ENCODE measurements at regions not wholly inside any gene's neighbourhood (a gene's known extent, or its start where the extent isn't known, plus 50 kb on each side); places are given as distances from the start of the nearest gene placed in this dataset.

- H3K4me1 Mint-ChIP-seq, result peaks cover 2% of the 10 kb centered on the region
- POLR2A ChIA-PET, result no interaction called here
- H3K27me3 Mint-ChIP-seq, result peaks cover 3% of the 10 kb centered on the region
- CTCF ChIA-PET, result interaction anchor here (1.1 kb wide), 1 partner anchor 9 kb away, joined by 3 read pairs; no protein-coding TSS in a partner anchor
- H3K9me3 Mint-ChIP-seq, result no peaks in the 10 kb centered on the region
- H3K36me3 Mint-ChIP-seq (ENCODE audit: low read depth), result no peaks in the 10 kb centered on the region
- H3K4me3 Mint-ChIP-seq, result no peak overlapping the region
- no peak for DNase-seq
- H3K27ac Mint-ChIP-seq, result no peak overlapping the region
These were observed 170.9 kb downstream of the ZBTB18 start for GRCh38 chr1:244221991-244222390.

DNA sequence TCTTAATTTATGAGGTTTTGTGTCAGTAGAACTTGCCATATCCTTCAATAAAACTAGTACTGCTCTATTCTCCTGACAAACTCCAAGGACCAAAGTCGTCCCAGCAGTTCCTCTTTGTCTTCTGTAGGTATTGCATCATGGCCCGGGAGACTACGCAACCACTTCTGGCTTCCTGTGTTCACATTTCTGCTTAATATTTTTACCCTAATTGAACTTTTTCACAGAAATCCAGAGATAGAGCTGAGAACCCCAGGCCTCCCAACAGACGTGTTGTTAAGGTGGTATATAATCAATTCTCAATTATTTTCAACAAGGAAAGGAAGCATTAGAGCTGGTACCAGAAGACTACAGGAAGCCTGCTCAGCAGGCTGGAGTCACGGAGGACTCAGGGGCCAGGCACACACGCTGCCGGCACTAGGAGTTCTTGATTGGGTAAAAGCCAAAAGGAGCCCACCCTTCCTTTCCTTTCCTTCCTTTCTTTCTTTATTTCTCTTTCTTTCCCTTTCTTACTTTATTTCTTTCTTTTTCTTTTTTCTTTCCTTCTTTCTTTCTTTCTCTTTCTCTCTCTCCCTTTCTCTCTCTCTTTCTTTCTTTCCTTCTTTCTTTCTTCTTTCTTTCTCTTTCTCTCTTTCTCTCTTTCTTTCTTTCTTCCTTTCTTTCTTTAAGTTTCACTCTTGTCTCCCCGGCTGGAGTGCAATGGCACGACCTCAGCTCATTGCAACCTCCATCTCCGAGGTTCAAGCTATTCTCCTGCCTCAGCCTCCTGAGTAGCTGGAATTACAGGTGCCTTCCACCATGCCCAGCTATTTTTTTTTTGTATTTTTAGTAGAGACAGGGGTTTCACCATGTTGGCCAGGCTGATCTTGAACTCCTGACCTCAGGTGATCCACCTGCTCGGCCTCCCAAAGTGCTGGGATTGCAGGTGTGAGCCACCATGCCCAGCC is 173.7 kb downstream of the ZBTB18 start:
- ChIA-PET POLR2A (no interaction called here), CTCF (interaction anchor here (1.0 kb wide), 1 partner anchor 14 kb away, joined by 3 read pairs; no protein-coding TSS in a partner anchor)
- H3K36me3 Mint-ChIP-seq (ENCODE audit: low read depth), result no peaks in the 10 kb centered on the region
- H3K27ac Mint-ChIP-seq, result no peak overlapping the region
- peaks cover 2% of the 10 kb centered on the region for H3K4me1 Mint-ChIP-seq
- H3K9me3 Mint-ChIP-seq, result no peaks in the 10 kb centered on the region
- no peak overlapping the region for H3K4me3 Mint-ChIP-seq
- peaks cover 3% of the 10 kb centered on the region for H3K27me3 Mint-ChIP-seq
- DNase-seq, result no peak

DNA sequence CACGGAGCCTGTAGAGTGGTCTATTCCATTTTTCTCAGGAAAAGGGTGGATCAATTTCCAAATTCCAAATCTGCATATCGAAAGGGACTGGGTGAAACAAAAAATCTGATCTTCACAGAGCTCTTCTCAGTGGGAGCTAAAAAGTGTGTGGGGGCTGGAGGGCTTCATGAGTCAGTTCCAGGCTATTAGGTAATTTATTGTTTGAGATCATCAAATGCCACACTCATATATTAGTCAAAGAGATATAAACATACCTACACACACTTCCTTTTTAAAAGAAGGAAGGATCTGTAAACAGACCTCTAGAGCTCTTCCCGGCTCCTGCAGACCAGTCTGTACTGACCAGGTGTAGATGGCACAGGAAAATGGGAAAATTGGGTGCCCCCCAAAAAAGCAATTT is 175.4 kb downstream of the ZBTB18 start:
- peaks cover 3% of the 10 kb centered on the region for H3K27me3 Mint-ChIP-seq
- CTCF ChIA-PET, result interaction anchor here (0.7 to 1.0 kb wide), 2 partner anchors 14 to 19 kb away, joined by 3 read pairs; no protein-coding TSS in a partner anchor
- no peak overlapping the region for H3K4me3 Mint-ChIP-seq
- H3K36me3 Mint-ChIP-seq (ENCODE audit: low read depth), result no peaks in the 10 kb centered on the region
- H3K9me3 Mint-ChIP-seq, result no peaks in the 10 kb centered on the region
- peaks cover 2% of the 10 kb centered on the region for H3K4me1 Mint-ChIP-seq
- H3K27ac Mint-ChIP-seq, result no peak overlapping the region
- DNase-seq, result no peak
- POLR2A ChIA-PET, result no interaction called here

- no peak for DNase-seq
- ChIA-PET CTCF (no interaction called here), POLR2A (no interaction called here)
- Mint-ChIP-seq H3K4me3 (no peak overlapping the region), H3K27ac (no peak overlapping the region), H3K27me3 (peaks cover 3% of the 10 kb centered on the region), H3K4me1 (peaks cover 4% of the 10 kb centered on the region), H3K9me3 (no peaks in the 10 kb centered on the region), H3K36me3 (ENCODE audit: low read depth) (no peaks in the 10 kb centered on the region)
These were observed 179.4 kb downstream of the ZBTB18 start for GRCh38 chr1:244230470-244230869.

DNA sequence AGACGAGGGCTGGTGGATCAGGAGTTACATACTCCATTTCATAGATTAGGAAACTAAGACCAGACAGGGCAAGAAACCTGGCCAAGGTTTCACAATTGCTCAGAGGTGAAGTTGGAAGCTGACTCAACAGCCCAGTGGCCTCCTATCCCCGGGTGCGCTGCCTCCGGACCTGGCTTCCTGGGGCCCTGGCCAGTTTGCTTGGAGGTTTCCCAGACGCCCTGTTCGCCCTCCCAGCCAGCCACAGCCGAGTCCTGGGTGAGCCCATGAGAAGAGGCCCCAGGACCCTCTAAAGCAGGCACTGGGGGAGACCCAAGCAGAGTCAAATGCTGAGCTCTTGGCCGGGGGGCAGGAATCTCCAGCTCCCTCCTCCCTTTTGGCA is 180.1 kb downstream of the ZBTB18 start:
- Mint-ChIP-seq H3K27ac (no peak overlapping the region), H3K27me3 (peaks cover under 1% of the 10 kb centered on the region), H3K36me3 (ENCODE audit: low read depth) (no peaks in the 10 kb centered on the region), H3K9me3 (no peaks in the 10 kb centered on the region), H3K4me3 (no peak overlapping the region), H3K4me1 (peaks cover 4% of the 10 kb centered on the region)
- ChIA-PET POLR2A (no interaction called here), CTCF (interaction anchor here (0.7 kb wide), 1 partner anchor 10 kb away, joined by 3 read pairs; no protein-coding TSS in a partner anchor)
- no peak for DNase-seq

DNA sequence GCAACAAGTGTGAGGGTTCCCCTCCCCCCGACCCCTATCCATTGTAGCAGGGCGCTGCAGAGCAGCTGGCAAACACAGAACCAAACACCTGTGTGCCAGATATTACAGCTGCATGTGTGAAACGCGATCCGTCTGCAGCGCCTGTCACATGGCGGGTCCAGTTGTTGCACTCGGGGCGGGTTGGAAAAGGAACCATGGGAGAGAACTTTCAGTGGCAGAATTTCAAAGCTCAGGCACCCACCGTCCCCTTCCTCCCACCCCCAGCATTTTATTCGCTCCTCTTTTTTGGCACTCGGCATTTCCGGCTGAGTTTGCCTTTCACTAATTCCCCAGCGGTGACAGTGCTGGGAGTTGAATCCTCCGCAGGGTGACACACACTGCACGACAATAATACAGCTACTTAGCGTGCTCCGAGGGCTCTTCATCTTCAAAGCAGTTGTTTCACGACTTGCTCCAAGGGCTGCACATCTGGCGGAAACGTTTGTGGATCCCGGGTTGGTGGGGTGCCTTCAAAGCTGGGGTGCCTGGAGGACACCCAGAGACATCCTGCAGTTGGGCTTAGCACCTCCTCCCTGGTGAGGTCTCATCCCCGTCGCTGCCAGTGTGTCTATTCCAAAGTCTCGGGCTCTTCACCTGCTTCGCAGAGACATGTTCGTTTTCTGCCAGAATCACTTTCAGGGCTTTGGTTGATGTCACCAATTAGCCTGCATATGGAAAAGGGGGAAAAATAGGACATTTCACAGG is 180.7 kb downstream of the ZBTB18 start:
- CTCF ChIA-PET, result interaction anchor here (0.7 kb wide), 1 partner anchor 10 kb away, joined by 3 read pairs; no protein-coding TSS in a partner anchor
- Mint-ChIP-seq H3K27ac (no peak overlapping the region), H3K36me3 (ENCODE audit: low read depth) (no peaks in the 10 kb centered on the region), H3K4me1 (peaks cover 4% of the 10 kb centered on the region), H3K9me3 (no peaks in the 10 kb centered on the region), H3K27me3 (no peaks in the 10 kb centered on the region), H3K4me3 (no peak overlapping the region)
- no peak for DNase-seq
- POLR2A ChIA-PET, result no interaction called here

DNA sequence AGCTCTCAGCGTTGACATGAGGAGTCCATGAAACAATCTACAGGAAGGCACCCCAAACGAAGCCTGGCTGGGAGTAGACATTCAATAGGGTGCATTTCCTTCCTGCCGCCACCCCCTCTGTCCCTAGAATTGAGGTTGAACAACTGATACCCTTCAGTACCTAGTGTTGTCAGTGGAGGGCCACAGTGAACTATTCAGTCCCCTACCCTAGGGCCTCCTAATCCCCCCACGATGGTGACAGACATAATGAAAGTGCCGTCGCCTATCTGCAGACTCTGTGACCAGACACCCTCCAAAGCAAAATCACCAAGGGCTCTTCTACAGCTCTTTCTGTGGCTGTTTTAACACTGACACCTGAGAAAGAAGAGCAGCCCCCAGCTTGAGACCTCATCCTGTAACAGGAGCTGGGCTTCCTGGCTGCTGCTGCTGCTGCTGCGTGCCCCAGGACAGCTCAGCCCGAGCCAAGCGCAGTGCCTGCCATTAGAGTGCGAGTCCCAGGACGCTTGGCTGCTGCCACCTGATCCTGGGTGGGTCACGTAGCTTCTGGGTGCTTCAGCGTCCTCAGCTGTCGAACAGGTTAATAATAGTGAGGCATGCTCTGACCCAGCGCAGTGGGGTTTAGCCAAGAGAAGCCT is 183.0 kb downstream of the ZBTB18 start:
- ChIA-PET POLR2A (no interaction called here), CTCF (no interaction called here)
- Mint-ChIP-seq H3K4me3 (no peak overlapping the region), H3K27ac (no peak overlapping the region), H3K4me1 (peaks cover 12% of the 10 kb centered on the region), H3K27me3 (no peaks in the 10 kb centered on the region), H3K36me3 (ENCODE audit: low read depth) (no peaks in the 10 kb centered on the region), H3K9me3 (no peaks in the 10 kb centered on the region)
- no peak for DNase-seq

DNA sequence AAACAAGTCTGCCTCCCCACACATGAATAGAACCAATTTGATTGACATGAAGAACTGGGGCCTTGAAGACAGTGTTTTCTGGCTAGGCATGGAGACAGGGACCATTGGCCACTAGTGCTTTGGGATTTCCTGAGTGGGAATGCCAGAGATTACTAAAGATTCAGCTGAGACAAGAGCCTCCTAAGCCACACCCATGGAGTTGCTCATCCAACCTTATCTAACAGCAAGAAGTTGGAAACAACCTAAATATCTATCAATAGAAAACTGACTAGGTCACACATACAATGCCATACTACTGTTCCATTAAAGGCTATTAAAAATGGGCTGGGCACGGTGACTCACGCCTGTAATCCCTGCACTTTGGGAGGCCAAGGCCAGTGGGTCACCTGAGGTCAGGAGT is 184.1 kb downstream of the ZBTB18 start:
- CTCF ChIA-PET, result no interaction called here
- H3K4me1 Mint-ChIP-seq, result peaks cover 19% of the 10 kb centered on the region
- POLR2A ChIA-PET, result no interaction called here
- H3K4me3 Mint-ChIP-seq, result no peak overlapping the region
- no peaks in the 10 kb centered on the region for H3K9me3 Mint-ChIP-seq
- no peak overlapping the region for H3K27ac Mint-ChIP-seq
- no peaks in the 10 kb centered on the region for H3K27me3 Mint-ChIP-seq
- DNase-seq, result no peak
- H3K36me3 Mint-ChIP-seq (ENCODE audit: low read depth), result no peaks in the 10 kb centered on the region

- Mint-ChIP-seq H3K4me3 (no peak overlapping the region), H3K27ac (no peak overlapping the region), H3K27me3 (no peaks in the 10 kb centered on the region), H3K4me1 (peaks cover 19% of the 10 kb centered on the region), H3K9me3 (no peaks in the 10 kb centered on the region), H3K36me3 (ENCODE audit: low read depth) (no peaks in the 10 kb centered on the region)
- DNase-seq, result no peak
- CTCF ChIA-PET, result no interaction called here
- POLR2A ChIA-PET, result no interaction called here
These were observed 185.0 kb downstream of the ZBTB18 start for GRCh38 chr1:244236101-244236500.

- ChIA-PET CTCF (no interaction called here), POLR2A (no interaction called here)
- no peaks in the 10 kb centered on the region for H3K9me3 Mint-ChIP-seq
- H3K27me3 Mint-ChIP-seq, result no peaks in the 10 kb centered on the region
- peaks cover 19% of the 10 kb centered on the region for H3K4me1 Mint-ChIP-seq
- H3K27ac Mint-ChIP-seq, result no peak overlapping the region
- H3K4me3 Mint-ChIP-seq, result no peak overlapping the region
- H3K36me3 Mint-ChIP-seq (ENCODE audit: low read depth), result no peaks in the 10 kb centered on the region
- DNase-seq, result no peak
These were observed 185.6 kb downstream of the ZBTB18 start for GRCh38 chr1:244236721-244237120.

- no peak overlapping the region for H3K27ac Mint-ChIP-seq
- H3K27me3 Mint-ChIP-seq, result no peaks in the 10 kb centered on the region
- H3K9me3 Mint-ChIP-seq, result no peaks in the 10 kb centered on the region
- H3K36me3 Mint-ChIP-seq (ENCODE audit: low read depth), result no peaks in the 10 kb centered on the region
- ChIA-PET POLR2A (no interaction called here), CTCF (no interaction called here)
- peaks cover 18% of the 10 kb centered on the region for H3K4me1 Mint-ChIP-seq
- H3K4me3 Mint-ChIP-seq, result no peak overlapping the region
- no peak for DNase-seq
These were observed 186.4 kb downstream of the ZBTB18 start for GRCh38 chr1:244237445-244237844.

- peaks cover 22% of the 10 kb centered on the region for H3K4me1 Mint-ChIP-seq
- H3K27me3 Mint-ChIP-seq, result no peaks in the 10 kb centered on the region
- H3K36me3 Mint-ChIP-seq (ENCODE audit: low read depth), result no peaks in the 10 kb centered on the region
- H3K4me3 Mint-ChIP-seq, result no peak overlapping the region
- H3K27ac Mint-ChIP-seq, result peak overlapping the region; percentile 71
- ChIA-PET POLR2A (no interaction called here), CTCF (interaction anchor here (1.2 kb wide), 1 partner anchor 15 kb away, joined by 3 read pairs; no protein-coding TSS in a partner anchor)
- peaks cover 2% of the 10 kb centered on the region for H3K9me3 Mint-ChIP-seq
- DNase-seq, result peak; percentile 12
These were observed 188.2 kb downstream of the ZBTB18 start for GRCh38 chr1:244239261-244239770.

- Mint-ChIP-seq H3K4me1 (peaks cover 22% of the 10 kb centered on the region), H3K27ac (no peak overlapping the region), H3K36me3 (ENCODE audit: low read depth) (no peaks in the 10 kb centered on the region), H3K9me3 (peaks cover 2% of the 10 kb centered on the region), H3K27me3 (no peaks in the 10 kb centered on the region), H3K4me3 (no peak overlapping the region)
- no peak for DNase-seq
- ChIA-PET POLR2A (no interaction called here), CTCF (no interaction called here)
These were observed 190.4 kb downstream of the ZBTB18 start for GRCh38 chr1:244241438-244241837.
